ENCODE measurements at regions not wholly inside any gene's neighbourhood (a gene's known extent, or its start where the extent isn't known, plus 50 kb on each side); places are given as distances from the start of the nearest gene placed in this dataset.

GRCh38 chr2:144690771-144691170 lies 170.9 kb upstream of the ZEB2 start:
- no peak overlapping the region for H3K27ac ChIP-seq (ENCODE audit: low read length)
- no peaks in the 10 kb centered on the region for H3K4me1 ChIP-seq (ENCODE audit: control insufficient read depth, insufficient read depth, low read length)
- H3K9me3 ChIP-seq (ENCODE audit: control insufficient read depth, insufficient read depth, low read depth, low read length), result no peaks in the 10 kb centered on the region
- no TSS peak for BruUV-seq (replicated peaks)
- no peaks in the 10 kb centered on the region for H3K27me3 ChIP-seq (ENCODE audit: control insufficient read depth, insufficient read depth, low read length)
- H3K36me3 ChIP-seq (ENCODE audit: control insufficient read depth, insufficient read depth, low read length), result no peaks in the 10 kb centered on the region
- intact Hi-C loops (cut with micrococcal nuclease; ENCODE audit: unreplicated experiment), result no loop called here
- no peak overlapping the region for H3K4me3 ChIP-seq (ENCODE audit: low read depth in 2 of 2, low read length in 2 of 2)
- POLR2A ChIA-PET, result no interaction called here
- TF ChIP-seq POLR2AphosphoS5 (IDR thresholded peaks at IDR 0.05; ENCODE audit: low read depth, low read length), result no peak
- no peak for TF ChIP-seq REST (IDR thresholded peaks at IDR 0.05; ENCODE audit: insufficient read depth in 1 of 2, low read depth in 2 of 2, low read length in 1 of 2)
- TF ChIP-seq CTCF (IDR thresholded peaks at IDR 0.05), result no peak
- no peak for TF ChIP-seq SIN3A (IDR thresholded peaks at IDR 0.05; ENCODE audit: borderline replicate concordance, insufficient read depth, low read depth, low read length)
- no peak for TF ChIP-seq TCF7L2 (IDR thresholded peaks at IDR 0.05; ENCODE audit: low read depth, low read length)
- no peak for ATAC-seq
- no peak for DNase-seq (ENCODE audit: low read depth, low spot score)
- CTCF ChIA-PET, result no interaction called here
- in situ Hi-C loops (cut with HindIII; ENCODE audit: low pct_unique_long_range_greater_than_20kb, low sequenced_read_pairs), result no loop called here

GRCh38 chr2:144686518-144687215 lies 166.7 kb upstream of the ZEB2 start:
- TF ChIP-seq TCF7L2 (IDR thresholded peaks at IDR 0.05; ENCODE audit: low read depth, low read length) (no peak), CTCF (IDR thresholded peaks at IDR 0.05) (no peak)
- ATAC-seq (no peak), DNase-seq (ENCODE audit: low read depth, low spot score) (no peak)
- intact Hi-C loops (cut with micrococcal nuclease; ENCODE audit: unreplicated experiment) (no loop called here), in situ Hi-C loops (cut with HindIII; ENCODE audit: low pct_unique_long_range_greater_than_20kb, low sequenced_read_pairs) (no loop called here)
- no peak overlapping the region for H3K27ac ChIP-seq (ENCODE audit: low read length)
- CTCF ChIA-PET, result interaction anchor here (0.6 kb wide), 1 partner anchor 1367 kb away, joined by 6 read pairs; no protein-coding TSS in a partner anchor
- no peaks in the 10 kb centered on the region for H3K4me1 ChIP-seq (ENCODE audit: control insufficient read depth, insufficient read depth, low read length)
- H3K9me3 ChIP-seq (ENCODE audit: control insufficient read depth, insufficient read depth, low read depth, low read length), result no peaks in the 10 kb centered on the region
- no peaks in the 10 kb centered on the region for H3K27me3 ChIP-seq (ENCODE audit: control insufficient read depth, insufficient read depth, low read length)
- no TSS peak for BruUV-seq (replicated peaks)
- H3K36me3 ChIP-seq (ENCODE audit: control insufficient read depth, insufficient read depth, low read length), result no peaks in the 10 kb centered on the region
- POLR2A ChIA-PET, result no interaction called here
- no peak overlapping the region for H3K4me3 ChIP-seq (ENCODE audit: low read depth in 2 of 2, low read length in 2 of 2)
